Immature natural killer cell (primary cell): ENCODE measurements at regions not wholly inside any gene's neighbourhood (a gene's known extent, or its start where the extent isn't known, plus 50 kb on each side); places are given as distances from the start of the nearest gene placed in this dataset.

ENCODE experiments used
- DNase-seq, 3 donors: peaks; one replicate each; pipeline ENCODE4 v3.0.0; 2022; ENCODE audit warnings: mixed read lengths in 1 of 3
- H3K27ac Mint-ChIP-seq, 6 donors: one replicate each; pipeline ENCODE4 v1.8.0; 2020; ENCODE audit warnings: mixed read lengths in 6 of 6, mild to moderate bottlenecking in 5 of 6, inconsistent platforms in 4 of 6, moderate library complexity in 3 of 6
- H3K27me3 Mint-ChIP-seq, 3 donors: one replicate each; pipeline ENCODE4 v1.8.0; 2020 to 2021; ENCODE audit warnings: low read depth in 3 of 3, mild to moderate bottlenecking in 3 of 3, mixed read lengths in 3 of 3, moderate library complexity in 3 of 3, inconsistent platforms in 1 of 3
- H3K36me3 Mint-ChIP-seq, 3 donors: one replicate each; pipeline ENCODE4 v1.8.0; 2020; ENCODE audit warnings: mixed read lengths in 3 of 3, inconsistent platforms in 2 of 3, mild to moderate bottlenecking in 2 of 3
- H3K4me1 Mint-ChIP-seq, 2 donors: one replicate each; pipeline ENCODE4 v1.8.0; 2020; ENCODE audit warnings: inconsistent platforms in 2 of 2, mild to moderate bottlenecking in 2 of 2, mixed read lengths in 2 of 2, moderate library complexity in 1 of 2
- H3K4me3 Mint-ChIP-seq, 5 donors: one replicate each; pipeline ENCODE4 v1.8.0; 2020; ENCODE audit warnings: mild to moderate bottlenecking in 5 of 5, mixed read lengths in 5 of 5, inconsistent platforms in 3 of 5, moderate library complexity in 3 of 5
- H3K9me3 Mint-ChIP-seq, 6 donors: one replicate each; pipeline ENCODE4 v1.8.0; 2020; ENCODE audit warnings: mild to moderate bottlenecking in 6 of 6, mixed read lengths in 6 of 6, inconsistent platforms in 4 of 6, moderate library complexity in 3 of 6

DNA sequence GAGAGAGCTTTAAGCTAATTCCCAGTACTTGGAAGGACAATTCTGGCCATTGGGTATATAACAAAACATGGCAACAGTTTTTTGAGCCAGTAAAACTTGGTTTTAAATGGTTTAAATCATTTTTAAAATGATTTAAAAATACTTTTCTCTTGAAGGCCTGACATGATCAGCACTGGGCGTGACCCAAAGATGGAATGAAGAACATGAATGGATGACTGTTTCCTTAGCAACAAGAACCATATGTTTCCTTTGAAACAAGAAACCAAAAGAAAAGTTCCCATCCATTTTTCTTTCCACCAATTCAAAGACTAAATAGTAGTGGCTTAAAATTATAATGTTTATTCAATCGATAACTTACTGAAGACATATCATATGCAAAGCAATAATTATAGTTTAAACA lies 348.3 kb upstream of the FIGN start:
- H3K36me3 Mint-ChIP-seq, result no peaks in the 10 kb centered on the region
- no peaks in the 10 kb centered on the region for H3K4me1 Mint-ChIP-seq
- peaks cover 0 to 36% (median 13%) of the 10 kb centered on the region in 6 donors for H3K9me3 Mint-ChIP-seq
- no peak overlapping the region for H3K4me3 Mint-ChIP-seq
- H3K27ac Mint-ChIP-seq, result no peak overlapping the region
- peaks cover 0 to 3% (median 0%) of the 10 kb centered on the region in 3 donors for H3K27me3 Mint-ChIP-seq
- no peak for DNase-seq

DNA sequence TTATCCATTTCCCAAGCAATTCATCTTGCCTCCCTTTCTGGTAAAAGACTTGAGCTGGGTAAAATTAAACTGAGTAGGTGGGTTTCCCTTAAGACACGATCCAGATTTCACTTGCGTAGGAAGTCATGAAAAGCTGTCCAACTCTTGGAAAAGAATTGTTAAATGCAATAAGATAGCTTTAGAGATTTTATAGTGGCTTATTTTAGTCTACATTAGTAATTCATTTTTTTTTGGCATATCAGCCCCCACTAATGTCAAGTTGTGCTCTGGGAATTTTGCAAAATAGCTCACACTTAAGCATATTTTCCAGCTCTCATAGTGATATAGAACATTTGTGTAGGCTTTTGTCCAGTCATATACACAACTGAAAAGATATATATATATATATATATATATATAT lies 344.7 kb upstream of the FIGN start:
- H3K27me3 Mint-ChIP-seq, result peaks cover 0 to 1% (median 0%) of the 10 kb centered on the region in 3 donors
- DNase-seq, result no peak
- H3K4me3 Mint-ChIP-seq, result no peak overlapping the region
- H3K4me1 Mint-ChIP-seq, result no peaks in the 10 kb centered on the region
- peaks cover 0 to 23% (median 12%) of the 10 kb centered on the region in 6 donors for H3K9me3 Mint-ChIP-seq
- no peaks in the 10 kb centered on the region for H3K36me3 Mint-ChIP-seq
- H3K27ac Mint-ChIP-seq, result no peak overlapping the region

DNA sequence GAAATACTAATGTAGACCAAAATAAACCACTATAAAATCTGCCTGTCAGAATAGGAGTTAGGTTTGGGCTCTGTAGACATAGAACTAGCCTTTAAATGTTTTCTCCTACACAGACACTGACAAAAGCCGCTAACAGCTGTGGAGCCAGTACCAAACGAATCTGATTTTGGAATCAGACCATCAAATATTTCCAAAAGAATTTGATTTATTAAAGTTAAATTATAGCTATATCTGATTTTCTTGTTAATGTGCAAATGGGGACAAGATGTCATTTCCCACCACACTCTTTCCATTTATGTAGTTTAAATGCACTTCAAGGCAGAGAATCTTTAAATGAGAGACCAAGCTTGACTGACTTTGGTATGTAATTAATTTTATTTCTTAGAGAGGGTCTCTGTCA lies 343.4 kb upstream of the FIGN start:
- no peak overlapping the region for H3K4me3 Mint-ChIP-seq

DNA sequence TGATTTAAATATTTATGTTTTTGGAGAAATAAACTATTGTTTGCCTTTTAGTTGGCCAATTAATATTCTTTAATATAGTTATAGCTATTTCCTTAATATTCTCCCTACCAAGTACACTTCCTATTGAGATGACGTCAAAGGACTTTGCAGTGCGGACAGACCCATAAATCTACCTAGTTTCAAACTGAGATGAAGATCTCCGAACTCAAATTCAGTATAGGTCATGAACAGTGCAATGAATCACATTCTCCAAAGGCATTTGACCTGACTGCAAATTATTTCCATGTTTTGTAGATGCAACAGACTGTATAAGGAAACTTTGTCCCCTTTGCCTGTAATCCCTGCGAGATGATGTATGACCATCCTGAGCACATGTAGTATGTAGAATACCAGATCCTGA lies 342.6 kb upstream of the FIGN start:
- no peak overlapping the region for H3K4me3 Mint-ChIP-seq
- no peak for DNase-seq
- H3K4me1 Mint-ChIP-seq, result no peaks in the 10 kb centered on the region
- H3K36me3 Mint-ChIP-seq, result no peaks in the 10 kb centered on the region
- H3K27me3 Mint-ChIP-seq, result peaks cover 0 to 1% (median 0%) of the 10 kb centered on the region in 3 donors
- H3K9me3 Mint-ChIP-seq, result peaks cover 4 to 18% (median 11%) of the 10 kb centered on the region in 6 donors
- no peak overlapping the region for H3K27ac Mint-ChIP-seq

More for the DNA sequence above, 343.4 kb upstream of the FIGN start:
- H3K36me3 Mint-ChIP-seq, result no peaks in the 10 kb centered on the region
- no peak for DNase-seq
- H3K9me3 Mint-ChIP-seq, result peaks cover 0 to 19% (median 11%) of the 10 kb centered on the region in 6 donors
- peaks cover 0 to 1% (median 0%) of the 10 kb centered on the region in 3 donors for H3K27me3 Mint-ChIP-seq
- H3K4me1 Mint-ChIP-seq, result no peaks in the 10 kb centered on the region
- no peak overlapping the region for H3K27ac Mint-ChIP-seq

DNA sequence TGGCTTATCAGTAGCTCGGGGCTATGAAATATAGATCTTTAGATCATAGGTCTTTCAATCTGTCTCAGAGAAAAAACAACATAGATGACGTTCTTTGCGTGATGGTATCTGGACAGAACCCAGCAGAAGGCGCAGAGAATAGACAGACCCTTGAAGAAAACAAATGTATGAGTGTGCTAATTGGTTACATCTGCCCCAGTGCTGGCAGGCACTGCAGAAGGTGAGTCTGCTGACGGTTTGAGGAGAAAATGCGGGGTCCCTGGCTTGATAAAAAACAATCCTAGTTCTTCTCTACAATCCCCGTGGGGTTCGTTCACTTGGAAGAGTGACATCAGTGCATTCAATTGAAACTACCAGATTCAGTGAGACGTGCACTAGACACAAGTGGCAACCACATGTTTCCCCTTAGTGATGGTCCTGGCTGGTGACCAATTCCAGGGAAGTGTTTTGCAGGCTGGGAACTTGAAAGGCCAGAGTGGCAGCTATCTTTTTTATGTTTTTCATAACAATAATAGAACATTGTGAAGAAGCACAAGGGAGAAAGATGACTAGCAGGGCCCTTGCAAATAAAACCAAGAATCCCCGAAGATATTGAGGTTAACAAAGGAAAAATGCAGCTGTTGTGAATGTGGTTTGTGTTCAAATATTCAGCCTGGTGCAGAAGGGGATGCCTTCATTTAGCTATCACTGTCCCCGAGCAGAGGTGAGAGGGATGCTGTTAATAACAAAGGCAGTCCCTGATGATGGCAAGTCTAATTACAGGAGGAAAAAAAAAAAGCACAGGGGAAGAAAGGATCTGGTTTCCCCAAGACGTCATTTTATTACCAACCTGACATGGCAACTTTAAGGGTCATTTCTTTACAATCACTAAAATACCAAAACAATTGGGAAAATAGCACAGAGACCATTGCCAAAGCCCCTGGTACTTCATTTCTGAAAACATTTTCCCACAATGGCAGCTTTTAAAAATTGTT lies 337.6 kb upstream of the FIGN start:
- no peaks in the 10 kb centered on the region for H3K36me3 Mint-ChIP-seq
- no peaks in the 10 kb centered on the region for H3K27me3 Mint-ChIP-seq
- no peak for DNase-seq
- H3K9me3 Mint-ChIP-seq, result peaks cover 5 to 18% (median 9%) of the 10 kb centered on the region in 6 donors
- H3K27ac Mint-ChIP-seq, result no peak overlapping the region
- no peak overlapping the region for H3K4me3 Mint-ChIP-seq
- no peaks in the 10 kb centered on the region for H3K4me1 Mint-ChIP-seq

DNA sequence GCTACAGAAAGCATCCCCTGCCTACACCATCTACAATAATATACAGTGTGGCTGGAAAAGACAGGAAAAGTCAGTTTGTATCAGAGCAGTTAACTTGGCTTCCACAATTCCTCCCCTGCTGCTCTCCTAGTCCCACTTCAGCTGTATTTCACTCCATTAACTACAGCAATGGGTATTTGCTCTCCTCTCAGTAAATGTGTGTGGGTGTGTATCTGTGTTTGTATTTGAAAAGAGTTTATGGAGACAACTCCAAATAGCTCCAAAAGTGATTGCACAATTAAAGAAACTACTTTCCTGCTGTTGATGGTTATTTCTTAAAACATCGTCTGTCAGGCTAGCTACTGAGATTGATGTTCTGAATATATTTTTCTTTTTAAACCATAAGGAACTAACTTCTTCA lies 333.7 kb upstream of the FIGN start:
- Mint-ChIP-seq H3K4me1 (no peaks in the 10 kb centered on the region), H3K4me3 (no peak overlapping the region)
- DNase-seq, result no peak

DNA sequence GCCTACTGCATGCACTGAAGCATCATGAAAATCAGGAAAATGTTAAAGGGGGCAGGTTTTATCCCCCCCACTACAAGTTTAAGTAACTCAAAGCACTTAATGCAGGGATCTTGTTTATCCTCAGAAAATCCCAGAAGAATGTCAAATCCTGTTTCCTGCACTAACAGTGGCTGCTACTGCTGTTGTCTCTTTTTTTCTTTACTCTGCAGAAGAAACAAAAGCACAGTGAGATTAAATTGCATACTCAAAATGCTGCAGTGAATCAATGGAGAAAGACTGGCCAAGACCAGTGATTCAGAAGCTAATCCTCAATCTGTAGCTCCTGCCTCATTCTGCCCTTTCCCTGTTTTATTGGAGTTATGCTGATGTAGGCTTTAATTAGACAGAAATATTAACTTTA lies 332.3 kb upstream of the FIGN start:
- no peak overlapping the region for H3K27ac Mint-ChIP-seq
- no peaks in the 10 kb centered on the region for H3K27me3 Mint-ChIP-seq
- no peak overlapping the region for H3K4me3 Mint-ChIP-seq
- peaks cover 0 to 16% (median 6%) of the 10 kb centered on the region in 6 donors for H3K9me3 Mint-ChIP-seq
- no peak for DNase-seq
- H3K4me1 Mint-ChIP-seq, result no peaks in the 10 kb centered on the region
- no peaks in the 10 kb centered on the region for H3K36me3 Mint-ChIP-seq

More for the DNA sequence above, 333.7 kb upstream of the FIGN start:
- H3K36me3 Mint-ChIP-seq, result no peaks in the 10 kb centered on the region
- H3K9me3 Mint-ChIP-seq, result peaks cover 0 to 16% (median 5%) of the 10 kb centered on the region in 6 donors
- no peaks in the 10 kb centered on the region for H3K27me3 Mint-ChIP-seq
- no peak overlapping the region for H3K27ac Mint-ChIP-seq

DNA sequence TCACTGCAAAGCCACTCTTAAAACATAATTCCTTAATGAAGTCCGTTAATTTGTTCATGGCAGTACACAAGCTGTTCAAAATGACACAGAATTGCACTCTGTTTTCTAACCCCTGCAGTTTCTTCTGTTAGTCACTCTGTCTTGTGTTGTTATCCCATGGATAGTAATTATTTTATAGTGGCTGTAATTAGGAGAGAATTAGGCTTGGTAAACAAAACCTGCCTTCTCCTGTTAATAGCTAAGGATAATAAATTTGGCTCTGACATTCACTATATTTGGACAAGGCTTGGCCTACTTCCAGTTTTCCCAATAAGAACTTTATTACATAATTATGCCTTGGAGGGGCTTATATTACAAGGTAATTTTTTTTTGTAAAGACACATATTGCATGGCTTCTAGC lies 330.3 kb upstream of the FIGN start:
- no peak overlapping the region for H3K4me3 Mint-ChIP-seq
- H3K9me3 Mint-ChIP-seq, result peaks cover 0 to 12% (median 2%) of the 10 kb centered on the region in 6 donors
- DNase-seq, result no peak
- no peaks in the 10 kb centered on the region for H3K27me3 Mint-ChIP-seq
- no peaks in the 10 kb centered on the region for H3K36me3 Mint-ChIP-seq
- no peaks in the 10 kb centered on the region for H3K4me1 Mint-ChIP-seq
- no peak overlapping the region for H3K27ac Mint-ChIP-seq

DNA sequence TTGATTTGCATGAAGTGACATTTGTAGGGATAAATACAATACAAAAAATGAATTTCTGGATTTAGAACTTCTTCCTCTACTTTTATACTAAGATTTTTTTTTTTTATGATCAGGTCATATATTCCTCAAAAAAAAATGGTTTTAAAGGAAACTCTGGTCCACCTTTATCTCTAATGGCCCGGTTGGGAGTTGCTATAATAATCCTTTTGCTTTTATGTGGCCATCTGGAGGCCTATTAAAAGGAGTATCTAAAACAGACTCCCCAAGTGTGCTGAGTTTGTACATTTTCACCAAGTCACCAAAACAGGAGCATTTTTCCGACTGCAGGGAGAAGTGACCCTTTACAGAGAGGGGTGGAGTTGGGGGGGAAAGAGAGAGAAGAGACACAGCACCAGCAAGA lies 329.2 kb upstream of the FIGN start:
- Mint-ChIP-seq H3K27ac (no peak overlapping the region), H3K9me3 (peaks cover 0 to 16% (median 2%) of the 10 kb centered on the region in 6 donors), H3K4me3 (no peak overlapping the region), H3K4me1 (no peaks in the 10 kb centered on the region), H3K27me3 (no peaks in the 10 kb centered on the region), H3K36me3 (no peaks in the 10 kb centered on the region)
- no peak for DNase-seq

DNA sequence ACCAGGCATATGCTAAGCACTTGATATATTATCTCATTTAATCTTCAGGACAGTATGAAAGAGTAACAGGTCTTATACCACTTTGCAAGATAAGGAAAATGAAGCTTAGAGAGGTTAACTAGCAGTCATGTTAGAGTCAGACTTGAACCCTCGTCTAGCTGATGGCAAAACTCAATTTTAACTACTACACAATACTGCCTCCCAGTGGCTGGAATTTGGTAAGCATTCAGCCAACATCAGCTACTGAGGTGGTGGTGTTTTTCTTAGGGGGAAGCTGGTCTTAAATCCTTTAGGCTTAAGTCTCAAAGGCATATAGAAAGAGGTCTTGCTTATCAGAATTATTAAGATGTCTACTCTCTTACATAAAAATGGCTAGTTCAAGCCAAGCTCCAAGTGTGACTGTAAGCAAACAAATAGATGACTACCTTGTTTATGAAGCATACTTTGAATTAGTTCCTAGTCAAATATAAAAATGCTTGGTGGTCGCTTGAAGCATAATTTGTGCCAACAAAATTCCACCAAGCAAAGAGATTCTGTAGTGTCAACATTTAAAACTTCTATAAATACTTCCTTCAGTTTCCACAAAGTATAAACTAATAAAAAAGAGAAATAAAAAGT lies 325.4 kb upstream of the FIGN start:
- no peaks in the 10 kb centered on the region for H3K27me3 Mint-ChIP-seq
- H3K9me3 Mint-ChIP-seq, result peaks cover 0 to 15% (median 3%) of the 10 kb centered on the region in 6 donors
- DNase-seq, result no peak
- no peaks in the 10 kb centered on the region for H3K4me1 Mint-ChIP-seq
- H3K4me3 Mint-ChIP-seq, result no peak overlapping the region
- H3K27ac Mint-ChIP-seq, result no peak overlapping the region
- no peaks in the 10 kb centered on the region for H3K36me3 Mint-ChIP-seq

DNA sequence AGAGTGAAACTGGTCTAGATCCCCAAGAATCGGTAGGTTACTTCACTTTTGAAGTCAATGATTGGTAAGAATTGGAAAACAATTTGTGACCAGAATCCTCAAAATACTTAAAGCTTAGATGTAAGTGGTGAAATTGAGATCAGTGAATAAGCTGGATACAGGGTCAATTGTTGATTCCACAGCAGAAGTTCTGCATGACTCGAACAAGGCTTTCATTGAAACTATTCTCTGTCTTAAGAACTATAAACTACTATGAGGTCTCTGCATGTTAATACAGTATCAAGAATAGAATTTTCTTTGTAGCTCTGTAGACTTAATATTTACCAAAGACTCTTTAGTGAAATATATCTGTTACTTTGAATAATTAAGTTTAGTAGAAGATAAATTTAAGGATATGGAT lies 324.2 kb upstream of the FIGN start:
- Mint-ChIP-seq H3K27me3 (peaks cover 0 to under 1% (median 0%) of the 10 kb centered on the region in 3 donors), H3K27ac (no peak overlapping the region), H3K9me3 (peaks cover 0 to 26% (median 6%) of the 10 kb centered on the region in 6 donors), H3K4me1 (no peaks in the 10 kb centered on the region), H3K36me3 (no peaks in the 10 kb centered on the region), H3K4me3 (no peak overlapping the region)
- no peak for DNase-seq

DNA sequence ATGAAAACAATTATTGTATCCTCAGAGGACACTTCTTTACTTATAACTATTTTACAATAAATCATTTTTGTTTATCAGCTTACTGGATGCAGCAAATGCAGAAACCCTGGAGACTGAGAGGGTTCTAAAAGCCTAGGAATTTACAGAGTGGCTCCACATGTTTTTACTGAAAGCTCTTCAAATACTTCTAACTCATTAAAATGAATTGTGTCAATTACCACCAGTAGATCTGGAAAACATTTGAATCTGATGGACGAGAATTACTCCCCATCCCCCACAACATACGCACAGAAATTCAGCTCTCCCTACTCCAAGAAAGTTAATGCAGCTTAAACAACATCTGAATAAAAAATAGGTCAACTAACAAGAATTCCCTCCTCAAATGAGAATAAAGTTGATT lies 319.8 kb upstream of the FIGN start:
- H3K36me3 Mint-ChIP-seq, result no peaks in the 10 kb centered on the region
- no peak for DNase-seq
- H3K4me1 Mint-ChIP-seq, result no peaks in the 10 kb centered on the region
- no peak overlapping the region for H3K4me3 Mint-ChIP-seq
- peaks cover 1 to 33% (median 12%) of the 10 kb centered on the region in 6 donors for H3K9me3 Mint-ChIP-seq
- peaks cover 0 to 4% (median 2%) of the 10 kb centered on the region in 3 donors for H3K27me3 Mint-ChIP-seq
- H3K27ac Mint-ChIP-seq, result no peak overlapping the region

DNA sequence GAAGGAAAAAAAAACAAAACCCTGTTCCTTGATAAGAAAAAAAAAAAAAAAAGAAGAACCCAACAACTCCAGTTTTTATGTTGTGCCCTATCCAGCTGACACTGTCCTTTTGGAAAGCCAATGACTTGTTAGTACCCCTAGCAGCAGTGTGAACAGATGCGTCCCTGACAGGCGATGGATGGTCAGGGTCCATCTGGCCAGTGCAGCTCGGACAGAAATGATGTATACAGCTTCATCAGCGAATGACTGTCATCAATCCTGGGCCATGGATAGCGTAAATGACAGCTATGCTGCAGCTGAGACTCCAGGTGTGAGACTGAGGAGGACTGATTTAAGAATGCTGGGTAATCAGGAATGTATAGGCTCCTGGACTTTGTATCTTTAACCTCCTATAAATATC lies 318.8 kb upstream of the FIGN start:
- Mint-ChIP-seq H3K27me3 (peaks cover 0 to 4% (median 2%) of the 10 kb centered on the region in 3 donors), H3K9me3 (peaks cover 1 to 33% (median 12%) of the 10 kb centered on the region in 6 donors), H3K4me1 (no peaks in the 10 kb centered on the region), H3K4me3 (no peak overlapping the region), H3K27ac (no peak overlapping the region), H3K36me3 (no peaks in the 10 kb centered on the region)
- no peak for DNase-seq

DNA sequence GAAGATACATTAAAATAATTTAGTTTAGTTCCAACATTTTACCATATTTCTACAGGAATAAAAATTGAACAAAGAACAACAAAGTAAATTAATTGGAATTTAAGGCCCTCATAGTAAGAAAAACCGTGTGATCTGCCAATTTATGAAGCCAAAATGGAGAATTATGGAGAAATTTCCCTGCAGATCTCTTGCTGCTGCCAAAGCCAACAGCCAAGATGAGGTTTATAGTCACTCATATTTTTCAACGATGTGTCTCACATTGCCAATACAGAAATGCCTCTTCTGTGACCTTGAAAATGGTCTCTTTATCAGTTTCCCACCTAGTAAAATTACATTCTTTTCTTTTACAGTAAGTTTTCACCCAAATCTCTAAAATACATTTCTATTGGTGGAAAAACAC lies 317.2 kb upstream of the FIGN start:
- peaks cover 0 to 6% (median 2%) of the 10 kb centered on the region in 3 donors for H3K27me3 Mint-ChIP-seq
- no peaks in the 10 kb centered on the region for H3K4me1 Mint-ChIP-seq

More for the DNA sequence above, 317.2 kb upstream of the FIGN start:
- no peak overlapping the region for H3K27ac Mint-ChIP-seq
- no peak for DNase-seq
- peaks cover 1 to 40% (median 17%) of the 10 kb centered on the region in 6 donors for H3K9me3 Mint-ChIP-seq
- no peaks in the 10 kb centered on the region for H3K36me3 Mint-ChIP-seq
- H3K4me3 Mint-ChIP-seq, result no peak overlapping the region
